Stimulated activated CD4-positive, alpha-beta T cell treated with anti-CD3 and anti-CD28 coated beads, Interleukin-1b, Interleukin-23, amount 100 ng/mL, for 24 hours (primary cell): ENCODE measurements at regions not wholly inside any gene's neighbourhood (a gene's known extent, or its start where the extent isn't known, plus 50 kb on each side); places are given as distances from the start of the nearest gene placed in this dataset.
"Not testable (repeated sequence)": the region's sequence is repeated elsewhere in the genome, so short reads cannot be mapped to it uniquely, and the experiment has no call there.

Experiments used
- DNase-seq, 4 experiments: peaks; one replicate each; pipeline ENCODE4 v3.0.0-alpha.2; 2020; ENCODE audit warnings: low read depth in 4 of 4, low spot score in 1 of 4

DNA sequence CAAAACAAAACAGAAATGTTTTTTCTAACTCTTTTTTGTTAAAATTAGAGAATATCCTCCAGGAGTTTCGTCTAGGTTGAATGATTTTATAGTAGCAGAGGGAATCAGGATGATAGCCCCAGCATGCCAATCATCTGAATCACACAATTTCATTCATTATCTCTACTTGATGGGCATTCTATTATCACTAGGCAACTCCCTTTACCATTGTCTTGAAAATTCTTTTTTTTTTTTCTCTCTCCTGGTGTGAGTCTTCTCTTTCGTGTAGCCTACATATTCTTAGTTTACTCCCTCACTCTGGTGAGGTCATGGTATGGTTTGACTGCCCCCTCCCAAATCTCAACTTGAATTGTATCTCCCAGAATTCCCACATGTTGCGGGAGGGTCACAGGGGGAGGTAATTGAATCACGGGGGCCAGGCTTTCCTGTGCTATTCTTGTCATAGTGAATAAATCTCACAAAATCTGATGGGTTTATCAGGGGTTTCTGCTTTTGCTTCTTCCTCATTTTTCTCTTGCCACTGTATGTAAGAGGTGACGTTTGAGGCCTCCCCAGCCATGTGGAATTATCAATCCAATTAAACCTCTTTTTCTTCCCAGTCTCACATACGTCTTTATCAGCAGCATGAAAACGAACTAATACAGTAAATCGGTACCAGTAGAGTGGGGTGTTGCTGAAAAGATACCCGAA lies 105.0 kb downstream of the OTUD1 start:
- DNase-seq: no peak

DNA sequence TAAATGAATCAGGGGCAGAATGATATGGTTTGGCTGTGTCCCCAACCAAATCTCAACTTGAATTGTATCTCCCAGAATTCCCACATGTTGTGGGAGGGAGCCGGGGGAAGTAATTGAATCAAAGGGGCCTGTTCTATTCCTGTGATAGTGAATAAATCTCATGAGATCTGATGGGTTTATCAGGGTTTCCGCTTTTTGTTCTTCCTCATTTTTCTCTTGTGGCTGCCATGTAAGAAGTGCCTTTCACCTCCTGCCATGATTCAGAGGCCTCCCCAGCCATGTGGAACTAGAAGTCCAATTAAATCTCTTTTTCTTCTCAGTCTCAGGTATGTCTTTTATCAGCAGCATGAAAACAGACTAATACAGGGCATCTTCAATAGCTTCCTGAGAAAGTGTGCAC lies 107.0 kb downstream of the OTUD1 start:
- DNase-seq: not testable (repeated sequence)

DNA sequence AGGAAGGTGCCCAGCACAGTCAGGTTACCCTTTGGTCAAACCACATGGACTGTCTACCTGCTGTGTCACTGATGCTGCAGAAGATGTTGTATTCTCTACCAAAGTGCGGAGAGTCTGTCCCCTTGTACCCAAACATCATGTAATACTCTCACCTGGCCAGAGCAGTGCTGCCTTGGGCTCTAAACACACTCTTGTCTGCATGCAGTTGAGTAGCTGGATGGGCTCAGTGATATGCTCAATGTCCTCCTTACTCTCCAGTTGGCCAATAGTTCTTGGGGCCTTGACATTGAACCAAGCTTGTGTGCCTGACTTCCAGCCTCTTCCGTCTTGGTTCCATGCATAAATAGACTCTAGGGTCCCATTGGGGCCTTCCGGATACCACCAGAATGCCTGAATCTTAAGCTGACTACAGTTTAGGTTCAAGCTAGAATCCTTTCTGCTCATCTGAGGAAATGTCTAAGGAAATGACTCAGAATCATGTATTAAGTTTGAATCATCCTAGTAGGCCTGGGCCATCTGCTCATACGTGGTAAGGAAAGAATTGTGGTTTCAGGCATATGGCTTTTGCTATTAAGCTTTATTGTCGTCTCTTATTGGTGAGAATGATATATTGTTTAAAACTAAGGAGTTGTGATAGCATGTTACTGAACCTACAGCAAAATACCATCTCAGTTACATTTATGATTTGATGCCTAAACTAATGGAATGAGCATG lies 118.0 kb downstream of the OTUD1 start:
- DNase-seq: no peak

DNA sequence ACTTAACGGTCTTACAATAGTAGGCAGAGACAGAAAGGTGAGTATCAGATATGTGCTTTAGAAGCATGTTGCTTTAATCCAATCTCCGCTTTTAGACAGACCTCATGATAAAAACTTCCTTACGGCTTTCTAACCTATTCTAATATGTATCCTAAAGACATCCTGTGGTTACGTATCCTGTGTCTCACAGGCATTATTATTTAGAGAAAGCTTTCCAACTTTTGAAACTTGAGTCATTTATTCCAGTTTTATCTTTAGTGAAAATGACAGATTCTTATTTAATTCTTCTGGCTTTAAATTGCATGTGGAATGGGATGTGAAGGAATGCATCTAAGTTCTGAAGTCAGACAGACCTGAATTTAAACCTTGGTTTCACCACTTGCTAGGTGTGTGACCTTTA lies 118.9 kb downstream of the OTUD1 start:
- no peak for DNase-seq

DNA sequence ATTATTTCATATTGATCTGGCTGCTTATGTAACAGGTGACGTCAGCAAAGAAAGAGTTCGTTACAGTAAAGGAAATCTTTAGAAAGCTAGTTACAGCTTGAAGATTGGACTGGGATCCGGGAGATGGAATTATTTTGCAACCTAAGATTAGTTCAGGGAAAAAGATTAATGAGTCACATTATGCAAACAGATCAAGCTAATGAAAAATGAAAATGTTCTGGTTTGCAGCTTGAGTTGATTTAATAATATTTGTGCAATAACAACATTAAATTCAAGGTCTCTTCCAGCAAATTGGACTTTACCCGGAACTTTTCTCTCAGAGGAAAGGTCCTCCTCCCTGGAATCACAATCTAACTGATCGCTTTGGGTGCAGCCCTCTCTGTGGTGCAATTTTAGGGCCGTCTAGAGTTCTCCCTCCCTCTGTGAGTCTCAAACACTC lies 119.5 kb downstream of the OTUD1 start:
- no peak for DNase-seq

DNA sequence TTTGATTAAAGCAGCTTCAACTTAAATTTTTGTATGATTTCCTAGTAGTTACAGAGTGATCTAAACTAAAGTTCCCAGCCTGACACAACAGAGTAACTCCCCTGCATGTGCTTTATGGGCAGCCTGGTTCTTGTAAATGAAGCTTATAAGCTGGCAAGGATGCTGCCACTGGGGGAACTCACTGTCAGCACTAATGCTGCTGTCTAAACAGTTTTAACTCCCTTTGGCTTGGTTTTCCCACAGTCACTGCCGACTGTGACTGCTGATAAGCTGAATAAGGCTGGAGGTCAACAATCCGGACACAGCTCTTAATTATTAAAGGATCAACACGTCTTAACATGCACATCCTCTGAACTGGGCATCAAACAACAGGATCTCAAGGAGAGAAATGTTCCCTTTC lies 130.1 kb downstream of the OTUD1 start:
- no peak for DNase-seq

DNA sequence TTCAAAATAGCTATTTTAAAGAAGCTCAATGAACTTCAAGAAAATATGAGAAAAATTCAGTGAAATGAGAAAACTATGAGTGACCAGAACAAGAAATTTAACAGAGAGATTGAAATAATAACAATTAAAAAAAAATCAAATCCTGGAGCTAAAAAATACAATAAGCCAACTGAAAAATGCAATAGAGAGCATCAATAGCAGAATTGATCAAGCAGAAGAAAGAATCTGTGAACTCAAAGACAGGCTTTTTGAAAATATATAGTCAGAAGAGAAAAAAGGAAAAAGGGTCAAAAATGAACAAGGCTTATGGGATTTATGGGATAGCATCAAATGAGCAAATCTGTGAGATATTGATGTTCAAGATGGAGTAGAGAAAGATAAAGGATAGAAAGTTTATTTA lies 133.0 kb downstream of the OTUD1 start:
- DNase-seq: no peak

DNA sequence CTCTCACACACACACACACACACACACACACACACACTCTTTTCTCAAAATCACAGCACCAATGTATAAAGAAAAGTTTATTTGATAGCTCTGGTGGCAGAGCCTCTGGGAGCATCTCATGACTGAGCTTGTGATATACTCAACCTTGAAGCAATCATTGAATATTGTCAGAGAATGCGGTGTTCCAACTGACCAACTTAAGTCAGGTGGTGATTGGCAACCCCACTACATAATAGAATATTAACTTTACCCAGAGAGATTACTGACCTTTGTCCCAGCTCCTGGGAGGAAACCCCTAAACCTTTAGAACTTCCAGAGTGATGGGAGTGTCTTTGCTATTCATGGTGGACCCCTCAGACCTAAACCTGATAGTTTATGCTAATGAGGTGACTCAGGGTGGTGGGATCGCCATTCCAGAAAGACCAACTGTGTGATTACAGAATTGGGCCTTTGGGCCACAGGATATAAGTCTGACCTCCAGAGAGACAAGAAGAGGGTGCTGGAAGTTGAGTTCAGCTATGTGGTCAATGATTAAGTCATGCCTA lies 143.1 kb downstream of the OTUD1 start:
- no peak for DNase-seq

DNA sequence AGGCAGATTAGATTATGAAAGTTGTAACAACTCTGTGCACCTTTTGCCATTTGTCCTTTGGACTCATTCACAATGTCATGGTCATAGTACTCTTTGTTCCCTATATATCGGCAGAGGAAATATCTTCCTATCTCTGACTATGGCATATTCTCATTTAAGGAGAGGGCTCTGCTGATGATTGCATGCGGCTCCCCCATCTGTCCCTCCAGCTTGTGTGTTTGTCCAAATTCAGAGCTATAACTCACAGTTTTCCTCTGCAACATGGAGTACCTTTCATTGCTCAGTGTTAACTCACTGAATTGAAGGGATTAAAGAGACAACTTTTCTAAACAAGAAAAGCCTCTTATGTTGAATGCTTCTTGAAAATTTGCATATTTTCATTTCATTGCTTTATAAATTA lies 145.5 kb downstream of the OTUD1 start:
- no peak for DNase-seq

DNA sequence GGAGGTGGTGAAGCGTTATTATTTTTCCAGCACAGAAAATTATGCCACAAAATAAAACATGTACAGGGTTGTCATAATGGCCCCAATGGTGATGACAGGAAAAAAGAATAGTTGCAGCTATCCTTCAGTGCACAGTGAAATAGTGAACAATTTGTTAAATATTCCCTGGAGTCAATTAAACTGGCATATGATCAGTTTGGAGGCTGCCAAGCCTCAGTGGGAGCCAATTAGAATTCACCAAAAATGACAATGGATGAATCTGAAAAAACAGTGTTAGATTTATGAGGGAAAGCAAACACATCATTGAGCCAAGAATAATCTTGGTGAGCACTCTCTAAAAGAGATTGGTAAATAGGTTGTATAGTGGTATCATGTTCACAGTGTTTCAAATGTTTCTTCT lies 146.3 kb downstream of the OTUD1 start:
- no peak for DNase-seq

DNA sequence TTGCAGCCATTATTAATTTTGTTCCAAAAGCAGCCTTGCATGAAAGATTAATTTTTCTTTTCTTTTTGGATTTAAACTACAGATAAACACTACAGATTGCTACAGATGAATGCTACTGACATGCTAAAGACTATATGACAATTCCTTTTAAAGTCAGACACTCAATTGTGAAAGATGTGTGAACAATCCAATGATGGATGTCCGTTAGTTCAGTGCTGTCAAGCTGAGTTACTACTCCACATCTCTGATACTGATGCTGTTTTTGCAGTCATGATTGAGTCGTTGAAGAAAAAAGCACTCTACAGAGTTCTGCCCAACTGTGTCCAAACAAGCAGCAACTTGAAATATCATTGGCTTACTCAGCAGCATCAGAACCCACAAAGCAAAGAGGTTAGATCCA lies 146.8 kb downstream of the OTUD1 start:
- no peak for DNase-seq

DNA sequence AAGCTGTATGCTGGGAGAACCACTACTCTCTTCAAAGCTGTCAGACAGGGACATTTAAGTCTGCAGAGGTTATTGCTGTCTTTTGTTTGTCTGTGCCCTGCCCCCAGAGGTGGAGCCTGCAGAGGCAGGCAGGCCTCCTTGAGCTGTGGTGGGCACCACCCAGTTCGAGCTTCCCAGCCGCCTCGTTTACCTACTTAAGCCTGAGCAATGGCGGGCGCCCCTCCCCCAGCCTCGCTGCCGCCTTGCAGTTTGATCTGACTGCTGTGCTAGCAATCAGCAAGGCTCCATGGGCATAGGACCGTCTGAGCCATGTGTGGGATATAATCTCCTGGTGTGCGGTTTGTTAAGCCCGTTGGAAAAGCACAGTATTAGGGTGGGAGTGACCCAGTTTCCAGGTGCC lies 156.4 kb downstream of the OTUD1 start:
- not testable (repeated sequence) for DNase-seq

DNA sequence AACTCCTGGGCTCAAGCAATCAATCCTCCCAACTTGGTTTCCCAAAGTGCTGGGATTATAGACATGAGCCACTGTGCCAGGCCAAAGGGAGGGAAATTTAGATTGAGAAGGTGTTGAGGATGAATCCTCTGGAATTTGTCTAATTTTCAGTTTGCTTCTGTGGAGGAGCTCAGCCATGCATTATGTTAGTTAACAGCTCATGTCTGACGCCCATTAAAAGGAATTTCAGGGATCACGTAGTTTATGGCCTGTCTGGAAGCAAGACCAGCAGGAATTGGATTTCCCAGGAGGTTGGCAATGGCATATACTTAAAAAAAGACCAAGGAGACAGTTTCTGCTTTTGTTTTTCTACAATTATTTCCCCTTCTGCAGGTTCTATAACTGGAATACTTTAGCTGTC lies 165.7 kb downstream of the OTUD1 start:
- DNase-seq: no peak

DNA sequence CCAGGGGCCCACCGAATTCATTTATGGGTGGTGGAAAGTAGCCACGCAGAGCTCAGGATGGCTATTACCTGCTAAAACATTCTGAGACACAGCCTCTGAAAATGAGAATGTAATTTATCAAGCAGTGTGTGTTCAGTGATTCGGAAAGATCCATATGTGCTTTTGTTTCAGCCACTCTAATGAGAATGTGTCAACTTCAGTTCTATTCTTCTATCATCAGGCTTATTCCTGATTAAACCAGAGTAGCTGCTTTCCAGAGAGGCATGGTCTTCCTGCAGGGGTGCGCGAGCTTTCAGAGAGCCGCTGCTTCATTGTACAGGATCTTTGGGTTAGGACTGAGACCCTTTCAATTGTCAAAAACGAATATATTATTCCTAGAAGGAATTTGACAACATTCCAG lies 167.6 kb downstream of the OTUD1 start:
- DNase-seq: no peak

DNA sequence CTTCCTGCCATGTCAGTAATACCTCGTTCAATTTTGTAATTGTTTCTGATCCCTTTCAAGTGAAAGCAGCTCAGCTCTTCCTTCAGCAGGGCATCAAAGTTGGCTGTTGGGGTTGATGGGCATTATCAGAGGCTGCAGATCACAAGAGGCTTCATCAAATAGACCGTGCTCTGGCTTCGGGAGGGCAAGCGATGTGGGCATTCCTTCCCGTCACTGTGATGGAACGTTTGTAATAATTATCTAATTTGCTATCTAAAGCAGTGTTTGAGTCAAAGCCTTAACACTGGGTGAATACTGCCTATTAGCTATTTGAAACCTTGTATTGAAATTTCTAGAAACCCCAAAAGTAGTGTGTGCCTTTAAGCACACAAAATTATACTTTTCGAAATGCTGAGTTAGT lies 170.1 kb downstream of the OTUD1 start:
- DNase-seq: no peak

DNA sequence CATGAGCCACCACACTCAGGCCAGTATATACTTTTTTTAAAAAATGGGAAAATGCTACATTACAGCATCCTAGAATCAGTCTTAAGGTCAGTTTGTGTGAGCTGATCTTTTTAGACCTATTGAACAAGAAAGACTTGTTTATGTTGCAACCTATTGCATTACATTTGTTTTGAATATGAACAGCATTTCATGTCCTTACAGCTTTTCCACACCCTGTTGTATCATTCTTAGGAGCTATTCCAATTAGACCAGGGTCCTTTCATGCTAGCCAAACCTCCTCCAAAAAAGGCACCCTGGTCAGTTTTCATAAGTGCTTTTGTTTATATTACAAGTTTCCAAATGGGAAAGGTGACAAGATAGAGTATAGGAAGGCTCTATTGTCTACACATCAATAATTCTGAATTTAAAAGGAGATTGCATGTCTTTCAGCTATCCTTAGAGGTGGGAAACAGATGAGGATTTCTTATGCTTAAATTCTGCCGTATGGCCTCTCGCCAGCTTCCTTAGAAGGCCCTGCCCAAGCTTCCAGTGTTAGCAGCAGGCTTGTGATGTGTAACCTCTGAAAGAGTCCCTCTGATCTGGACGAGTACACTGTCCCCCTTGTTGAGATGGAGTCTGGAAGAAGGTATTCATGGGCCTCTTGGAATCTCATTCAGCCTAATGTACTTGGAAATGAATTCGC lies 171.9 kb downstream of the OTUD1 start:
- no peak for DNase-seq

DNA sequence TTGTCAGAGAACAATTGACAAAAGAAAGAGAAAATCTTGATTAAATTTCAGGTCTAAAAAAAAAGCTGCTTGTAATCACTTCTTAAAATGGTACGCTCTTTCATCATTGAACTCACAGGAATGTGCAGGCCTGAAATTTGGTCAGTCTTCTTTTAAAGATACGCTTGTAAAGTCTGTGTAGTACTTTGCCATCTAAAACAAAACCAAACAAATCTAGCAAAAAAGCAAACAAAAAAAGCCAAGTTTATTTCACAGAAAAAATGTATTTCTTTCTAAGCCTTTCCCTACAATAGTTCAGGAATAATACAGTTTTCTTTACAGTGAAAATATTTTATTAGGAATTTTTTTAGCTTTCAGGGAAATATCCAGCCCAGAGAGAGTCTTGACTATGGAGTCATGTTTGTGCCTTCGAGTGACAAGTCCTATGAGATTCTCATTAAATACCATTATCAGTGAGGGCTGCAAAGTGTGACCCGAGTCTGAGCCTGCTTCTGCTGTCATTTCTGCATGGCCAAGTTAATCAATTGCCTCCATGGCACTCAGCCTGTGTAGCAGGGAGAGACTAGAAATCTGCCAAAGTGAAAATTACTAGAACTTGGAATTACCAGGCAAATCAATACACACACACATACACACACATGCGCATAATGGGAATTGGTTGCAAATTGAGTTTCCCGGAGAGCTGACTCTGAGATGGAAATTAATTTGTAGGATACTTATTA lies 172.6 kb downstream of the OTUD1 start:
- DNase-seq: no peak

DNA sequence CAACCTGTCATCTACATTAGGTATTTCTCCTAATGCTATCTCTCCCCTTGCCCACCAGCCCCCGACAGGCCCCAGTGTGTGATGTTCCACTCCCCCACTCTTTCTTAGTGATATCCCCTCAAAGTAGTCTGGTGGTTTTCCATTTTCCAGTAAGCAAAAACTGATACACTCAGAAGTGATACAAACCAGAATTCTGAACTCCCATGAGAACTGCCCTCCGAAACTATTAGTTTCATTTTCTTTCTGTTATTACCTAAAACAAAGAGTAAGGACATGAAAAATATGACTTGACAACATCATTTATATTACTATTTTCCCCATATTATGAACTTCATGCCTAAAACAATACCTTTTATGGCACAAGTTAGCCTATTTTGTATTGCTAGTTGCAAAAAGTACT lies 175.0 kb downstream of the OTUD1 start:
- no peak for DNase-seq

DNA sequence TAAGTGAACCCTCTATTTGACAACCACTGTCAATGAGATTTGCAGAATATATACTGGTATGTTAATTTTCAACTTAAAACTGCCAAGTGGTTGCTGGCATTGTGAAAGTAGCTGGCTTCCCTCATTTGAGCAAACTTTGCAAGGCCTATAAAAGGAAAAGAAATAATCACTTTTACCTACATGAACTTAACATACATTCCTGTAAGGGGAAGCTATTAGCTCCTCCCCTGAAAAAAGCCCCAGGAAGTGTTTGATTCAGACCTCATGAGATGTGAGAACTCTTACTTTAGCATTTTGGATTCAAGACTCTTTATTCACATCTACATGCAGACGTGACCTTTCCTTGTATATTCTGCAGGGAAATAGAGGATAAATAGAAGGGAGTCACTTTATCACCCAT lies 175.6 kb downstream of the OTUD1 start:
- DNase-seq: no peak

DNA sequence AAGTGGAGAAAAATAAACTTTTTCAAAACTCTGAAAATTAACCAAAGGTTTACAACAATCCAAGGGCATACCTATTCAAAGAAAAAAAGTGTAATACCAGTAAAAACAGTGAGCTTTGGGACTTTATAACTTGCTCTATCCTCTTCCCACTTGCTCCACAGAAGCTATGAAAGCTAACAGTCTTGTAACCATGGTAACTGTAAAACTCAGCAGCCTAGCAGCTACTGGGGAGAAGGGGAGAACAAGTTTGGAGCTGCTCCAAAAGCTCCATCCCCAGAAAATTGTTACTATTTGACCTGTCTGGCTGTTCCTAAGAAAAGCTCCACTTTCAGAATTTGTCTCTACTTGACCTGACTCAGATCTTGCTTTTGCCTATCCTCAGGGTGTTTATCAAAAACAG lies 191.5 kb downstream of the OTUD1 start:
- no peak for DNase-seq

DNA sequence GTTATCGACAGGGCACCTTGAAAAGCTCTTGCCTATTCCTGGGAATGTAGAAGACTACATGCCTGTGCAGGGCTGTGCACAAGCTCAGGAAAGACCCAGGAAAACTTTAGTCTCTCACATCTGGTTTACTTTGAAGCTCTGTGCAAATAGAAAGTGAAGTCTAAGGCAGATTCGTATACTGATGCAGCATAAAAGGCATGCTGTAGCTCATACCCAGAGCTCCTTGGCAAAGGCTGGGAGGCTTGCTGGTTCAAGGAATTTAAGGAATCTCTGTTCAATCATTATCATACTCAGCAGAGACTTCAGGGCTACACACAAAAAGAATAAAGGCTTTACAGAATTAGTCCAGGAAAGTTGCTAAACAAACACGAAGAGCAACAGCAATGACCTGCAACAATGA lies 192.0 kb downstream of the OTUD1 start:
- DNase-seq: no peak
